NCI-H774 (cell line): ENCODE measurements at regions not wholly inside any gene's neighbourhood (a gene's known extent, or its start where the extent isn't known, plus 50 kb on each side); places are given as distances from the start of the nearest gene placed in this dataset.
"Not testable (repeated sequence)": the region's sequence is repeated elsewhere in the genome, so short reads cannot be mapped to it uniquely, and the experiment has no call there.

Experiments
- DNase-seq: peaks from one replicate; lab custom pipeline; 2025; lab: John Stamatoyannopoulos, UW

DNA sequence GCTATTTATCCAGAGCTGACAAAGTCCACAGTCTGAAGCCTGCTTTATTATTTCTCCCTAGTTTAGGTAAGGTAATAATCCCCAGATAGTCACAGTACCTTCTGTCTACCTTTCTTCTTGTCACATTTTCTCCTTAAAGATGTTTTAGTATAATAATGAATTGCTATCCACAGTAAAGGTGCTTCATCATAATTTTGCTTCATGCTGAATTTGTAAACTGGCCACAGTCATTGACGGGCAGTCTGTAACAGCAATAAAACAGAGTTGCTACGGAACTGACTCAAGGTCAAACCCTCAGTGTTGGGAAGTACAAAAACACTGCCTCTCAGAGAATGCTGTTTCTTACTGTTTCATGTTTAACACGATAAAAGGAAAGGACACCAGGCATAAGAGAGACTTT, 195.7 kb downstream of the ZNF608 start:
- DNase-seq: no peak

DNA sequence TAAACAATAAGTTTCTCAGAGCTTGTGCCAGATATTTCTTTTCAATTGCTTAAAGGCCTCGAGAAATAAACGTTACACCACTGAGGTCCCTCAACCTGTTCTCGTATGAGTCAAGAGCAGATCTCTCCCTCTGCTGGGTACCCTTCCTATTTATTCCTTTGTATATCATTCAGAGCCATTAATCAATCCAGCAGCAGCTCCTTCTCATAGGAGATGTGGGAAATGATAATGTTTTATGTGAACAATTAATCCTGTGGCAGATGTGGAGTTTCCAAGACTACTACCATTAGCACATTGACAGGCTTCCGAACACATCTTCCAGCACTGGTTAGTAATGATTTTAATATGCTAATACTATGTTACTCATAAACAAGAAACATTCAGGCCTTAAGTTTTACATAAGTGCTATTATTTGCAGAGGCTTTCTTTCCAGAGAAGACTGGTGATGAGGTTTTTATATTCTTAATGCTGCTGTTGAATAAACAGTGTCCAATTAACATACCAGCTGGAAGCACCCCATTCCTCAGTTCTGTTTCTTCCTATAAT, 196.5 kb downstream of the ZNF608 start:
- no peak for DNase-seq

DNA sequence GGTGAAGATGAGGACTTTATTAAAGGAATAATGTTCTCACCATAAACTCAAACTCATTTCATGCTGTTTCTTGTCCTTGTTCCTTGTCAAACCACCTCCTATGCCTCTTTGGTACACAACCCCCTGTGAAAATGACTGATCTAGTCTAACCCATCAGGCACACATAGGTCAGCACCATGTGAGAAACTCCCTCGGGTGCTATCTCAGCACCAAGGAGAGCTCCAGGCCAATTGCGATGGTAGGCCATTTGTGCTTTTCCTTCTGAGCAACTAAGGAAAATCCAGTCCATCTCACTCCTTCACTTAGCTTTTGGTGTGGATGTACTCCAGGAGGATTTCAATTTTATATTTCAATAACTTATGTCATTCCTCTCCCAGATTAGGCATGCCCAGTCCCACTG, 199.8 kb downstream of the ZNF608 start:
- DNase-seq: no peak

DNA sequence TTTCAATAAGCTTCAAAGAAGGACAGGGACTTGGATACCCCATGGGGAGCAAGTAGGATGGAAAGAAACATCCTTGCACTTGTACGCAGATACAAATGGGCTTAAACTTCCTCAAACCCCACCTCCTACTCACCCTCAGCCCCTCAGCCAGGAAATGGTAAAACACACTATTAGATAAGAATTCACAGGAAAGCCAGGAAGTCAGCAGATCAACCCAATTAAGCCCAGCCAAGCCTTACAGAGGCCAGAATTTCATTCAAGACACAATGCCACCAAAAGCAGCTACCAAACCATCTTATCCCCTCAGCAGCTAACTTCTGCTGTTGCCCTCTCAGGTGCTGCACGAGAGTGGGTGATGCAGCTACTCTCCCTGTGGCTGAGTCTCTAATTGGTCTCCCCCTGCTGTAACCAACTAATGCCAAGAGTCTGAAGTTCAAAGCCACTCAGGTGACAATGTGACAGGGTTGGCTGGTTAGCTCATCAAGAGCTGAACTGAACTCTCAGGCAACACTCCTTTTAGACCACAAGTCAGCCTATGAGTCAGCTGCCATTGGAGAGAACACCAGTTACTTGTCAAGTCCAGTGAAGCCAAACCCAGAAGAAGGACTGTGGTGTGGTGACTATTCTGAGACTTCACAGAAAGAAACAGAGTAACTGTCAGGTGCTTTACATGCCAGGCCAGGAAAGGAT, 201.9 kb downstream of the ZNF608 start:
- no peak for DNase-seq

DNA sequence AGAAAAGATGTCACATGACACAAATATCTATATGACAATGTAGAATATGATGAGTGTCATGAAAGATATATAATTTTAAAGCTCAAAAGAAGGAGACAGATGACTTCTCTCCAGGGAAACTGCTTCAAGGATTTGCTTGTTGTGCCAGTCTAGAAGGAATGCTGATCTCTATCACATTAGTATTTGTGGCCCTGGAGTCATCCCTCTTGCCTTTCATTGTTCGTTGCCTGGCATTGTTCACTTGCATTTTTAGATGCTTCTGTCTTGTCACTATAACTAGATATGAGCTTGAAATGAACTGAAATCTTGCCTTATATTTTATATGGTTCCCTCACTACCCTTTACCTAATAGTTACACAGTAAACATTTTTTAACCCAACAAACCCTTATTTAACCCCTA, 207.5 kb downstream of the ZNF608 start:
- no peak for DNase-seq

DNA sequence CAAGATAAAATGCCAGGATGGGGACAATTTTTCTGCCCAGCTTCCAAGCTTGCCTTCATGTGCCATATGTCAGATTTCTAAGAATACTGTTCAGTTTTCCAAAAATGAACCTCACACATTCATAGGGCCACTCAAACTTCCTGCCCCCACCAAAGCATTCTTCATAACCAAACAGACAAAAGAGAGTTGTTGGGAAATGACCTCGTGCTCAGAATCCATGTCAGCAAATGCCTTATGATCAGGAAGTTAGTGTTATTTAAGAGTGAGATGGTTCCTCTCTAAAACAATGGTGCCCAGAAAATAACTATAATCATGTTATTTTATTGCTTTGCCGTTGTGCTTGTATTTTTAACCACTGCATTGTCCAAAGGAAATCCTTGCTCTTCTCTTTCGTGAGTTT, 208.2 kb downstream of the ZNF608 start:
- no peak for DNase-seq

DNA sequence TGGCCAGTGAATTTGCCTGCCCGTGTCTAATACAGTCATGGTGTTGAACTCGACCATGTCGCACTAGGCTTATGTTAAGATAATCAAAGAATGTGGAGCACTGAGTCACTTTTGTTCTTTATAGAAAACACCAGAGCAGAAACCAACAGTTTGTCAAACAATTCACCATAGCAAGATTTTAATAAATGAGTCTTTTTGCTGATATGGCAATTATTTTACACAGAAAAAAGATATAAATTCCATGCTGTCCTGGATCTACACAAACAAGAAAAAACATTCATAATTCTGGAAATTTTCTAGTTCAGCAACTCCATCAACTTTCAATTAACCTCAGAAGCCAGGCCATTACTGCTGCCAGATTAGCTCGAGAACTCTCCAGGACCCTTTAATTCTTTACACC, 208.9 kb downstream of the ZNF608 start:
- DNase-seq: no peak

DNA sequence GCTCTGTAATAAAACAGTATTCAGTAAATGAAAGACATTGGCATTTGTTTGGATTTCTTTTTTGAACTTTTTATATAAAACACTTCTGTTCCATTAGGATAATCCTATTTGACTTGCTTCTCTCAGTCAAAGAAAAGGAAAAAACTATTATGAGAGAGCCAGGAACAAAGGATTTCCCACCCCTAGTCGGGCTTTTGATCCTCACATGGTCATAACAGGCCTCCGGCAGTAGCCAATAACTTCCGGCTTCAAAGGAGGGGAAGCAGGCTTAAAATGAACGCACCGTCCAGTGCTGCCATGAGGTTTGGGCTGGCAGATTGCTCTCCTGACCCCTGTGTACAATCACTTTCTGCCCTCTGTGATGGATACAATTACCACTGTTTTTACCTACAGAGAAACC, 209.3 kb downstream of the ZNF608 start:
- no peak for DNase-seq

DNA sequence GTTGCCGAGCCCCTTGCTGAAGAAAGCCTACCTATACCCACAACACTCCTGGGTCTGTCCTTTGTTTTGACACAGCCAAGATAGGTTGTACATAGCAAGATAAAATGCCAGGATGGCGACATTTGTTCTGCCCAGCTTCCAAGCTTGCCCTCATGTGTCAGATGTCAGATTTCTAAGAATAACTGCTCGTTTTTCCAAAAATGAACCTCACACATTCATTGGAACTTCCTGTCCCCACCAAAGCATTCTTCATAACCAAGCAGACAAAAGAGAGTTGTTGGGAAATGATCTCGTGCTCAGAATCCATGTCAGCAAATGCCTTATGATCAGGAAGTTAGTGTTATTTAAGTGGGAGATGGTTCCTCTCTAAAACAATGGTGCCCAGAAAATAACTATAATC, 210.1 kb downstream of the ZNF608 start:
- DNase-seq: no peak

DNA sequence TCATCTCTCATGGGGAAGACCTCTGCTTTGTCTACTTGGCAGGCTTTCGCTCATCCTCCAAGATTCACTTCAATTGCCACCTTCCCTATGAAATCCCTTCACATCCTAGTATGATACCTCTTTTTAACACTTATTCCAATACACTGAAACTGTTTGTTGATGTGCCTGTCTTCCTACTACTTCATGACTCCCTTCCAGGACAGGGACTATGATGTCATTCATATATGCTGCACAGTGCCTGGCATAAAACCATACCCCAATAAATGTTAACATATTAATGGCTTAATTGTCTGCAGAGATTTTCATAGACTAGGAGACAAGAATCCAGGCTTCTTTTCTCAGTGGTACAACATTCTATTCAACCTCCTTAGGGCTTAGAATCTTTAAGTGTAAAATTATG, 215.5 kb downstream of the ZNF608 start:
- no peak for DNase-seq

DNA sequence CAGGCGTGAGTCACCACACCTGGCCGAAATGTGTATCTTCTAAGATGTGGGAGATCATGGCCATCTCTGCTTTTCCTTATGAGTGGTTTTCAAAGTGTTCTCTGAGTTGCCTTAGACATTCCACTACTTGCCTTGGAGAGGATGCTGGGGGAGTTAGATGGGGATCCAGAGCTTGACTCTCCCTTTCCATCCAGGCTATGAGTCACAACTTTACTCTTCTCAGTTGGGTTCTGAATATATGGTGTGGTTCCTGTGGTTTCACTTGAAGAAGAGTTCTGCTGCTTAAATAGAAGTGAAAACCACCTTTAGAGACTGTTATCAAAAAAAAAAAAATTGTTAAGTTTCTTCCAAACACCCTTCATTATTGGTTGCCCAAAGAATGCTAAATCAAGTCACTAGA, 217.6 kb downstream of the ZNF608 start:
- no peak for DNase-seq

DNA sequence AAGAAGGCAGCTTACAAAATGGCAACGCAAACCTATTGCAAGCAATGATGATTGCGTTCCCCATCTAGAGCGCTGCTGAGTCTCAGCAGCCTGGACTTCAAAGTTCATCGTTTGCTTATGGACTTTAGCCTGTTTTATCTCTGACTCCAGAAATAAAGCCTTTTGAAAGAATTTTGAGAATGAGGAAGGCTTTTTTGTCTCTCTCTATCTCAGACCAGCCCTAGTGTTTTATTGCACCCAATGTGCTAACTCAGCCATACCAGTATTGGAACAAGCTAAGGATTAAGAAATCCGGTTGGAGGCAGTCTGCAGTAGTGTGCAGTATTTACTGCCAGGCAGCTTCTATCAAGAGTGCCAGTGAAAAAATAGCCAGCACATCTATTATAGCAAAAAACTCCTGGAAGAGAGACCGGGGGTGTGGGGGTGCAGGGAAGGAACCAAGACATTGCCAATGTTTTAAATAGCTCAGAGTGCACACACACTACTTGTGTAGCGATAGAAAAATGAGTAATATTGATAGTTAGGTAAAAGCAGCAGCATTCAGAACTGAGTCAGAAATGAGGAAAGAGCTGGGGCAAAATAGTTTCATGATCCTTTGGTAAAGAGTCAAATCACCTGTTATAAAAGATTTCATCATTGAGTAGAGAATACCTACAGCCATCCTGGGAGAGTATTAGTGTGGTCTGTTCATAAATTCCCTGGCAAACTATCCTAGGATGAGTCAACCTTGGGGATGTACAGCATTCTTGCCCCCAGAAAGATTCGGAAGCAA, 219.0 kb downstream of the ZNF608 start:
- DNase-seq: no peak

DNA sequence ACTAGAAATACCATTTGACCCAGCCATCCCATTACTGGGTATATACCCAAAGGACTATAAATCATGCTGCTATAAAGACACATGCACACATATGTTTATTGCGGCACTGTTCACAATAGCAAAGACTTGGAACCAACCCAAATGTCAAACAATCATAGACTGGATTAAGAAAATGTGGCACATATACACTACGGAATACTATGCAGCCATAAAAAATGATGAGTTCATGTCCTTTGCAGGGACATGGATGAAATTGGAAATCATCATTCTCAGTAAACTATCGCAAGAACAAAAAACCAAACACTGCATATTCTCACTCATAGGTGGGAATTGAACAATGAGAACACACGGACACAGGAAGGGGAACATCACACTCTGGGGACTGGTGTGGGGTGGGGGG, 220.4 kb downstream of the ZNF608 start:
- DNase-seq: not testable (repeated sequence)

DNA sequence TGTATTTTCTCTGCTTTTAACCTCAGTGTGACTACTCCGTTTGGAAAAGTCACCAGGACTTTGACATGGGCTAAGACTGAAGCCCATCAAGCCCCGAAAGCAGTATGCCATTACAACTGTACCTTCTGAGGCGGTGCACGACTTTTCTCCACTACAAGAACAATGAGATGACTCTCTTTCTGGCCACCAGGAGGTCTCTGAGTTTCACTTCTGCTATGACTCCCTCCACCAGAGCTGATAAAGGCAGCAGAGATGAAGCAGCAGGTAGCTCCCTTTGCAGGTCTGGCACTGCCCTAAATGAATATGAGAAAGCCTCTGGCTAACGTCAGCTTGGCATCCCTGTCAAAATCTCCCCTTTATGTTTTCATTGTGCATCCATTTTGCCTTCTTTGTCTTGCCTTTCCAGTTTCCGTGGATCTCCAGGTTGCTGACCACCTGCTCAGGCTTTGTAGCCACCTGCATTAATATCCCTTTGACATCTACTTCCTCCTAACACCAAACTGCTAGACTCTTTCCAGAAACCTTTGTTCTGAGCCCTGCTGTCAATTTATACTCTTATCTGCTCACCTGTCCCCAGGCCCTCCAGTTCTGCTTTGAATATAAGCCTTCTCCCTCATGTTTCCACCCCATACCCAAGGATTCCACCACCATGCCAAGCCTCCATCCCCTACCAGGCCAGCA, 221.7 kb downstream of the ZNF608 start:
- DNase-seq: no peak

DNA sequence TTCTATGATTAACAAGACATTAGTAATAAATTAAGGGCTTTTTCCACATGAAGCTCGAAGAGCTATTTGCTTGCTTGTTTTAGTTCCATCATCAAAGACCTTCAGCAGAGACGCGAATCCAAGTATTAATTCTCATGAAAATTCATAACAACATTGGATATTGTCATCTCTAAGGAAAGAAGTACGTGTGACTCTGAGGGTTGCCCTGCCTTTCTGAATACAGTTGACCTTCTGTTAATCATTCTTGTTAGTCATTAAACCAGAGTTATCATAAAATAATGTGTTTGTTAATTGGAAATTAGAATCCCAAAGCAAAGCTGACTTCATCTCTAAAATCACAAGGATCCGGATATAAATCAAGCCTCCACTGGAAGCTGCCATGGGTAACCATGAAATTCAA, 222.5 kb downstream of the ZNF608 start:
- DNase-seq: no peak

DNA sequence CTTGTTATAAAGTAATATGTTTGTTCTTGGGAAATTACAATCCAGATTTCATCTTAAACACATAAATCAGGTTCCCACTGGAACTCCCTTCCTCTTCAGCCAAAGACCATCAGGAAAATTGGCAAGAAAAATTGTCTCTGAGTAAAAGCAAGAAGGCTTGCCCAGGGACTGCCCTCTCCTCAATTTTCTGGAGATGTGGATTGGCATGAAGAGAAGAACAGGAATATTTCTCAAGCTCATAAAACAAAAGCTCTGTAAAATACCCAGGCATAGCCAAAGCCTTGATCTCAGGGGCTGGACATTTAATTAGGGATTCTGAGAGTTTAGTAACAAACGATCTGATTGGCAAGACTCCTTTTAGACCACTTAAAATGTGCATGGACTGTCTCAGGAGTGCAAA, 223.4 kb downstream of the ZNF608 start:
- DNase-seq: no peak

DNA sequence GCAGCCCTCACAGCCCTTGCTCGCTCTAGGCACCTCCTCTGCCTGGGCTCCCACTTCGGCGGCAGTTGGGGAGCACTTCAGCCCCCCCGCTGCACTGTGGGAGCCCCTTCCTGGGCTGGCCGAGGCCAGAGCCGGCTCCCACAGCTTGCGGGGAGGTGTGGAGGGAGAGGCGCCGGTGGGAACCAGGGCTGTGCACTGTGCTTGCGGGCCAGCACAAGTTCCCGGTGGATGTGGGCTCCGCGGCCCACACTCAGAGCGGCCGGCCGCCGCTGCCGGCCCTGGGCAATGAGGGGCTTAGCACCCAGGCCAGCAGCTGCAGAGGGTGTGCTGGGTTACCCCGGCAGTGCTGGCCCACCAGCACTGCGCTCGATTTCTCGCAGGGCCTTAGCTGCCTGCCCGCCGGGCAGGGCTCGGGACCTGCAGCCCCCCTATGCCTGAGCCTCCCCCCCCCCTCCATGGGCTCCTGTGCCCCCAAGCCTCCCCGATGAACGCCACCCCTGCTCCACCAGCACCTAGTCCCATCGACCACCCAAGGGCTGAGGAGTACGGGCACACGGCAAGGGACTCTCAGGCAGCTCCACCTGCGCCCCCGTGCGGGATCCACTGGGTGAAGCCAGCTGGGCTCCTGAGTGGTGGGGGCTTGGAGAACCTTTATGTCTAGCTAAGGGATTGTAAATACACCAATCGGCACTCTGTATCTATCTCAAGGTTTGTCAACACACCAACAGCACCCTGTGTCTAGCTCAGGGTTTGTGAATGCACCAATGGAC, 224.8 kb downstream of the ZNF608 start:
- DNase-seq: no peak

DNA sequence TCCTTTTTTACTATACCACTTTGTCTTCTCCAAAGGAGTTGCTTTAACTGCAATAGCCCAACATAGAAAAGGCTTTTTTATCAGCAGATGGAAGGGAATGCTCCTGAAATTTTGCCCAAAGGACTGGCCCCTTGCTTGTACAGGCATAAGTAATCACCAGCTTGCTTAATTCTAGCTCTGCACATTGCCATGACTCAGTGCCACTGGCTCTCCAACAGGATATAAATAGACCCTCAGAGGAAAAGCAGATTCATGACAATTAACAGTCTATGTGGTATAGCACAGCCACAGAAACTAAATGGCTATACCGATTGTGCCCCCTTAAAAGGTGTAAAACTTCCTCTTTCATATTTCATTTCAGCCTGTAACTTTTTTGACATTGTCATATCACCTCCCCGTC, 227.0 kb downstream of the ZNF608 start:
- DNase-seq: no peak

DNA sequence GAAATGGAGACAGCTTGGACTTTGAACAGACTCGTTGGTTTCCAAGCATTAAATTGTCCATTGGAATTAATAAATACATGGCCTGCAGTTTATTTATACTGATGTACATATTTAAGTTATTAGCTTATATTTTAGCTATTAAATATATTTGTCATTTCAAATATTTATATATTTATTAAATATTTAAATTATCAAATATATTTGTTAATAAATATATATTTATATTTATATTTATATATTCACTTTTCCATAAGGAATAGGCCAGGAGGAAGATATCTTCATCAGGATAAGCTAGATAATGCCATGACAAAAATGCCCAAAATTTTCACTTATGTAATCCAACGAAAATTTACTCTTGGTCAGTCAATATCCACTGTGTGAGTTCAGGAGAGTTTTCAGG, 229.9 kb downstream of the ZNF608 start:
- no peak for DNase-seq

DNA sequence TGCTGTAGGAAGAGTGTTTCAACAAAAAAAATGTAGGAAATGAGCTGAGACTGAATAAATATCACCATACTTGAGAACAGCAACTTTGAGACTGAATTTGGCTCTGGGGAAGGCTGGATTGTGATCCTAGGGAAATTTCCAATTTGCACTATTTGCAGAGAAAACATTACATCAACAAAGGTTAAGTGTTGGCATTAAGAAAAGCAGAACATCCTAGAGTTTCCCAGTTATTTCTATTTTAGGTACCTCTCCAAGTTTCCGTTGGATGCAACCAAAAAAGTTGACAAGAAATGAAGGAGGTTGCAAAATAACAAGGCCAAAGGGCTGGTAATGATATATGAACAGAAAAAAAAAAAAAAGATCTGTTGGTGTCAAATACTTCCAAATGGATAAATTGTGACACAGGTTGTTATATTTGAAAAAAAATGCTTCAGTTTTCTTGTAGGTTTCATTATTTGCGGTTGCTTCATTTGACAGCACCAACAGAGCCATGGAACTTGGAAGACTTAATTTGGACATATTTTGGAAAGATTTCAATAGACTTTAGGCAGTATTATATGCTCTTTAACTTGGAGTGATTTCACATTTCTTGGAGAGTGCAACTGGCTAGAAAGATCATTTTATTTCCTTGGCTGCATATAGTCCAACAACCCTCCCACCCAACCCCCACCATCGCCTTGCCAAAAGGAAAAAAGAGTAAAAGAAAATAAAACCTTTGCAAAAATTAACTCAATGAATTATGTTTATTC, 230.8 kb downstream of the ZNF608 start:
- DNase-seq: no peak

DNA sequence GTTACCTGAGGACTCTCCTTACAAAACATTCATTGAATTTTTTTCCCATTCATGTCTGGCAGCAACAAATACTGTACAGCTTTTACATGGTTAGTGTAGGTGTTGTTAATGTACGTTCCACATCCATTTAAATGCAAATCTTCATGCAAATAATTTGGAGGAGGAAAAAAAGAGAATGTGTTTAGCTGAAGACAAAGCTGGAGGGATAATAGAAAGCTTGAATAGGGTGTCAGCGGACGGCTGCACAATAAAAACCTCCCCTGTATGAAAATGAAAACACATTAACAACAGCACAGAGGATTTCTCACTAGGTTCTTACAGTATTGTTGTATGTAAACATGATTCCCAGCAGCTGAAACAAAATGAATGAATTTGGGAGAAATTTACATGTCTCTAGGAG, 231.5 kb downstream of the ZNF608 start:
- no peak for DNase-seq
